ENCODE measurements at regions not wholly inside any gene's neighbourhood (a gene's known extent, or its start where the extent isn't known, plus 50 kb on each side); places are given as distances from the start of the nearest gene placed in this dataset.

- TF ChIP-seq CTCF (conservative IDR thresholded peaks at IDR 0.05 in 1 of 2, IDR thresholded peaks at IDR 0.05 in 1 of 2; ENCODE audit: low read depth in 1 of 2, low read length in 2 of 2) (no peak), EZH2 (IDR thresholded peaks at IDR 0.05; ENCODE audit: low read length, missing control alignments) (no peak)
Observed at GRCh38 chr2:63784461-63784860, 57.2 kb upstream of the UGP2 start.

Data from fibroblast of lung (primary cell).